WTC11 (cell line): ENCODE measurements at regions not wholly inside any gene's neighbourhood (a gene's known extent, or its start where the extent isn't known, plus 50 kb on each side); places are given as distances from the start of the nearest gene placed in this dataset.

Experiments used
- ATAC-seq: fragments of 200-7000 bp; cut with Tn5 transposase; 2 replicates; pipeline ENCODE4 v1.10.0; 2021; ENCODE audit warnings: mild to moderate bottlenecking, moderate library complexity
- CTCF ChIA-PET: fragments of 300-600 bp; sonication (Branson Sonifier 250); formaldehyde crosslinking; loops from one replicate; lab custom pipeline; 2021; ENCODE audit warnings: antibody characterized with exemption; lab: Charles Lee
- POLR2A ChIA-PET: fragments of 350-600 bp; sonication (Branson Sonifier 250); formaldehyde crosslinking; loops from one replicate; lab custom pipeline; 2021; ENCODE audit warnings: antibody characterized with exemption; lab: Charles Lee
- DNase-seq: peaks from one replicate; pipeline ENCODE4 v3.0.0; 2021; ENCODE audit warnings: low spot score
- H3K27ac Mint-ChIP-seq: 2 replicates; pipeline ENCODE4 v1.8.0; 2021; ENCODE audit warnings: mixed read lengths
- H3K27me3 Mint-ChIP-seq: 2 replicates; pipeline ENCODE4 v1.8.0; 2021; ENCODE audit warnings: low read depth, mild to moderate bottlenecking, moderate library complexity, mixed read lengths
- H3K36me3 Mint-ChIP-seq: 2 replicates; pipeline ENCODE4 v1.8.0; 2021; ENCODE audit warnings: mixed read lengths
- H3K4me1 Mint-ChIP-seq: 2 replicates; pipeline ENCODE4 v1.8.0; 2022; ENCODE audit warnings: mixed read lengths
- H3K4me3 Mint-ChIP-seq: 2 replicates; pipeline ENCODE4 v1.8.0; 2021; ENCODE audit warnings: mild to moderate bottlenecking, moderate library complexity, mixed read lengths
- H3K9me3 Mint-ChIP-seq: 2 replicates; pipeline ENCODE4 v1.8.0; 2021; ENCODE audit warnings: mixed read lengths
- CBFB ChIP-seq: sonication (generic); formaldehyde crosslinking; IDR thresholded peaks from 2 replicates; pipeline ENCODE4 v1.8.1; 2022; ENCODE audit warnings: mild to moderate bottlenecking, low read depth, missing genetic modification reagents
- CREB1 ChIP-seq: sonication (generic); formaldehyde crosslinking; IDR thresholded peaks from 2 replicates; pipeline ENCODE4 v1.8.0; 2023; ENCODE audit warnings: mild to moderate bottlenecking, missing genetic modification reagents
- E2F4 ChIP-seq: sonication (generic); formaldehyde crosslinking; IDR thresholded peaks from 2 replicates; pipeline ENCODE4 v1.8.1; 2022; ENCODE audit warnings: low read depth, mild to moderate bottlenecking, moderate library complexity, missing genetic modification reagents, borderline replicate concordance
- ETV6 ChIP-seq: sonication (generic); formaldehyde crosslinking; IDR thresholded peaks from 2 replicates; pipeline ENCODE4 v1.8.1; 2022; ENCODE audit warnings: mild to moderate bottlenecking, missing genetic modification reagents
- FOXJ3 ChIP-seq: sonication (generic); formaldehyde crosslinking; IDR thresholded peaks from 2 replicates; pipeline ENCODE4 v1.9.0; 2021; ENCODE audit warnings: missing genetic modification reagents, mild to moderate bottlenecking, borderline replicate concordance
- FOXK1 ChIP-seq: sonication (generic); formaldehyde crosslinking; IDR thresholded peaks from 2 replicates; pipeline ENCODE4 v1.8.0; 2022; ENCODE audit warnings: mild to moderate bottlenecking, moderate library complexity, missing genetic modification reagents
- FOXP1 ChIP-seq: sonication (generic); formaldehyde crosslinking; IDR thresholded peaks from 2 replicates; pipeline ENCODE4 v1.8.0; 2022; ENCODE audit warnings: missing genetic modification reagents, mild to moderate bottlenecking, moderate library complexity, borderline replicate concordance
- GRHL2 ChIP-seq: fragments of 250-450 bp; sonication (Bioruptor Pico); IDR thresholded peaks from 2 replicates; pipeline ENCODE4 v1.8.0; 2022; ENCODE audit warnings: mild to moderate bottlenecking, moderate library complexity; ENCODE audit not compliant: insufficient replicate concordance, severe bottlenecking
- HMGXB4 ChIP-seq: sonication (generic); formaldehyde crosslinking; IDR thresholded peaks from 2 replicates; pipeline ENCODE4 v1.8.1; 2023; ENCODE audit warnings: mild to moderate bottlenecking, moderate library complexity, missing genetic modification reagents
- IRF2 ChIP-seq: sonication (generic); formaldehyde crosslinking; IDR thresholded peaks from 2 replicates; pipeline ENCODE4 v1.8.0; 2022; ENCODE audit warnings: low read depth, missing genetic modification reagents, borderline replicate concordance
- NFE2L1 ChIP-seq: sonication (generic); formaldehyde crosslinking; IDR thresholded peaks from 2 replicates; pipeline ENCODE4 v1.8.1; 2023; ENCODE audit warnings: missing genetic modification reagents
- PRRX2 ChIP-seq: fragments of 250-450 bp; sonication (Bioruptor Pico); IDR thresholded peaks from 2 replicates; pipeline ENCODE4 v1.8.0; 2021; ENCODE audit warnings: mild to moderate bottlenecking
- SMAD3 ChIP-seq: sonication (generic); formaldehyde crosslinking; IDR thresholded peaks from 2 replicates; pipeline ENCODE4 v1.8.0; 2022; ENCODE audit warnings: missing genetic modification reagents, mild to moderate bottlenecking, borderline replicate concordance
- SOX15 ChIP-seq: fragments of 250-450 bp; sonication (Bioruptor Pico); IDR thresholded peaks from 2 replicates; pipeline ENCODE4 v1.9.0; 2021; ENCODE audit warnings: mild to moderate bottlenecking
- ZNF317 ChIP-seq: sonication (generic); formaldehyde crosslinking; IDR thresholded peaks from 2 replicates; pipeline ENCODE4 v1.8.1; 2023; ENCODE audit warnings: low read depth, mild to moderate bottlenecking, moderate library complexity, missing genetic modification reagents, borderline replicate concordance
- ZNF396 ChIP-seq: fragments of 250-450 bp; sonication (Bioruptor Pico); IDR thresholded peaks from 2 replicates; pipeline ENCODE4 v1.8.0; 2021; ENCODE audit warnings: mild to moderate bottlenecking, moderate library complexity, borderline replicate concordance
- ZNF512 ChIP-seq: sonication (generic); formaldehyde crosslinking; IDR thresholded peaks from 2 replicates; pipeline ENCODE4 v1.8.1; 2022; ENCODE audit warnings: missing genetic modification reagents, borderline replicate concordance
- ZNF532 ChIP-seq: fragments of 250-450 bp; sonication (Bioruptor Pico); IDR thresholded peaks from 2 replicates; pipeline ENCODE4 v1.9.0; 2021; ENCODE audit warnings: mild to moderate bottlenecking, borderline replicate concordance
- TF ChIP-seq, protein P1 (sequence below): sonication (generic); formaldehyde crosslinking; IDR thresholded peaks from 2 replicates; pipeline ENCODE4 v1.8.0; 2022; ENCODE audit warnings: mild to moderate bottlenecking, missing genetic modification reagents
- TF ChIP-seq, protein P2 (sequence below): sonication (generic); formaldehyde crosslinking; IDR thresholded peaks from 2 replicates; pipeline ENCODE4 v1.8.0; 2022; ENCODE audit warnings: missing genetic modification reagents

GRCh38 chr4:100026066-100026465, 76.0 kb upstream of the H2AZ1 start:
- no peak for ATAC-seq

GRCh38 chr4:100023800-100024199, 73.7 kb upstream of the H2AZ1 start:
- no peak overlapping the region for H3K4me3 Mint-ChIP-seq
- ATAC-seq: no peak
- CTCF ChIA-PET: interaction anchor here (1.4 kb wide), 1 partner anchor 26 kb away, joined by 10 read pairs; no protein-coding TSS in a partner anchor
- TF ChIP-seq FOXP1 (CRISPR knock-in tag) (no peak), ZNF317 (no peak), ZNF396 (no peak), SMAD3 (CRISPR knock-in tag) (no peak), CREB1 (CRISPR knock-in tag) (no peak), ZNF532 (CRISPR knock-in tag) (no peak), NFE2L1 (CRISPR knock-in tag) (no peak), FOXK1 (no peak), ZNF512 (CRISPR knock-in tag) (no peak), HMGXB4 (CRISPR knock-in tag) (no peak), PRRX2 (no peak), ETV6 (no peak)
- TF ChIP-seq, protein P1, sequence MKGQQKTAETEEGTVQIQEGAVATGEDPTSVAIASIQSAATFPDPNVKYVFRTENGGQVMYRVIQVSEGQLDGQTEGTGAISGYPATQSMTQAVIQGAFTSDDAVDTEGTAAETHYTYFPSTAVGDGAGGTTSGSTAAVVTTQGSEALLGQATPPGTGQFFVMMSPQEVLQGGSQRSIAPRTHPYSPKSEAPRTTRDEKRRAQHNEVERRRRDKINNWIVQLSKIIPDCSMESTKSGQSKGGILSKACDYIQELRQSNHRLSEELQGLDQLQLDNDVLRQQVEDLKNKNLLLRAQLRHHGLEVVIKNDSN (CRISPR knock-in tag): no peak

More at GRCh38 chr4:100026066-100026465, 76.0 kb upstream of the H2AZ1 start:
- H3K4me1 Mint-ChIP-seq: peaks cover 10% of the 10 kb centered on the region
- TF ChIP-seq CBFB (CRISPR knock-in tag): no peak
- TF ChIP-seq IRF2 (CRISPR knock-in tag): no peak
- no peak for TF ChIP-seq E2F4 (CRISPR knock-in tag)
- TF ChIP-seq, protein P2, sequence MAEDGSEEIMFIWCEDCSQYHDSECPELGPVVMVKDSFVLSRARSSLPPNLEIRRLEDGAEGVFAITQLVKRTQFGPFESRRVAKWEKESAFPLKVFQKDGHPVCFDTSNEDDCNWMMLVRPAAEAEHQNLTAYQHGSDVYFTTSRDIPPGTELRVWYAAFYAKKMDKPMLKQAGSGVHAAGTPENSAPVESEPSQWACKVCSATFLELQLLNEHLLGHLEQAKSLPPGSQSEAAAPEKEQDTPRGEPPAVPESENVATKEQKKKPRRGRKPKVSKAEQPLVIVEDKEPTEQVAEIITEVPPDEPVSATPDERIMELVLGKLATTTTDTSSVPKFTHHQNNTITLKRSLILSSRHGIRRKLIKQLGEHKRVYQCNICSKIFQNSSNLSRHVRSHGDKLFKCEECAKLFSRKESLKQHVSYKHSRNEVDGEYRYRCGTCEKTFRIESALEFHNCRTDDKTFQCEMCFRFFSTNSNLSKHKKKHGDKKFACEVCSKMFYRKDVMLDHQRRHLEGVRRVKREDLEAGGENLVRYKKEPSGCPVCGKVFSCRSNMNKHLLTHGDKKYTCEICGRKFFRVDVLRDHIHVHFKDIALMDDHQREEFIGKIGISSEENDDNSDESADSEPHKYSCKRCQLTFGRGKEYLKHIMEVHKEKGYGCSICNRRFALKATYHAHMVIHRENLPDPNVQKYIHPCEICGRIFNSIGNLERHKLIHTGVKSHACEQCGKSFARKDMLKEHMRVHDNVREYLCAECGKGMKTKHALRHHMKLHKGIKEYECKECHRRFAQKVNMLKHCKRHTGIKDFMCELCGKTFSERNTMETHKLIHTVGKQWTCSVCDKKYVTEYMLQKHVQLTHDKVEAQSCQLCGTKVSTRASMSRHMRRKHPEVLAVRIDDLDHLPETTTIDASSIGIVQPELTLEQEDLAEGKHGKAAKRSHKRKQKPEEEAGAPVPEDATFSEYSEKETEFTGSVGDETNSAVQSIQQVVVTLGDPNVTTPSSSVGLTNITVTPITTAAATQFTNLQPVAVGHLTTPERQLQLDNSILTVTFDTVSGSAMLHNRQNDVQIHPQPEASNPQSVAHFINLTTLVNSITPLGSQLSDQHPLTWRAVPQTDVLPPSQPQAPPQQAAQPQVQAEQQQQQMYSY (CRISPR knock-in tag): no peak
- no peak for TF ChIP-seq GRHL2 (CRISPR knock-in tag)
- no peak for TF ChIP-seq SOX15 (CRISPR knock-in tag)
- no peak for TF ChIP-seq FOXP1 (CRISPR knock-in tag)
- TF ChIP-seq FOXJ3 (CRISPR knock-in tag): no peak
- no peak overlapping the region for H3K4me3 Mint-ChIP-seq
- peaks cover 3% of the 10 kb centered on the region; the same call in 1 of the 2 replicates for H3K36me3 Mint-ChIP-seq
- ChIA-PET POLR2A (no interaction called here), CTCF (interaction anchor here (1.0 kb wide), 1 partner anchor 67 kb away, joined by 3 read pairs; no protein-coding TSS in a partner anchor)
- H3K27me3 Mint-ChIP-seq: no peaks in the 10 kb centered on the region
- DNase-seq: no peak
- H3K9me3 Mint-ChIP-seq: peaks cover 14% of the 10 kb centered on the region
- no peak overlapping the region for H3K27ac Mint-ChIP-seq

More at GRCh38 chr4:100023800-100024199, 73.7 kb upstream of the H2AZ1 start:
- H3K27me3 Mint-ChIP-seq: no peaks in the 10 kb centered on the region
- DNase-seq: no peak
- H3K36me3 Mint-ChIP-seq: peaks cover 9% of the 10 kb centered on the region
- H3K4me1 Mint-ChIP-seq: peaks cover 10% of the 10 kb centered on the region
- POLR2A ChIA-PET: no interaction called here
- H3K27ac Mint-ChIP-seq: no peak overlapping the region
- H3K9me3 Mint-ChIP-seq: peaks cover 18% of the 10 kb centered on the region
